HepG2 (cell line): ENCODE measurements at regions not wholly inside any gene's neighbourhood (a gene's known extent, or its start where the extent isn't known, plus 50 kb on each side); places are given as distances from the start of the nearest gene placed in this dataset.

ENCODE experiments used
- ATAC-seq: fragments of 200-7000 bp; cut with Tn5 transposase; 3 replicates; pipeline ENCODE4 v1.9.1; 2020; ENCODE audit warnings: mild to moderate bottlenecking, moderate library complexity
- BruUV-seq: library from RNA; stranded (reverse); fragments of 400-500 nt; replicated peaks from 2 replicates; lab custom pipeline; 2021; lab: Mats Ljungman, UMichigan
- CTCF ChIA-PET: fragments of 300-600 bp; formaldehyde crosslinking; extraction: SDS; loops from one replicate; lab custom pipeline; 2021; ENCODE audit warnings: low total read pairs, inconsistent platforms, low intra/inter-chr PET ratio; lab: Yijun Ruan, JAX
- POLR2A ChIA-PET: fragments of 350-600 bp; sonication (Branson Sonifier 250); formaldehyde crosslinking; loops from one replicate; lab custom pipeline; 2020; ENCODE audit warnings: antibody characterized with exemption, inconsistent platforms; lab: Yijun Ruan, JAX
- DNase-seq: peaks from one replicate; pipeline ENCODE4 v3.0.0-alpha.2; 2015; ENCODE audit warnings: low spot score
- FAIRE-seq: peaks from 3 replicates; lab custom pipeline; 2011; peaks lifted over from hg19 to GRCh38; lab: Jason Lieb, UNC
- H2AFZ ChIP-seq: one replicate; pipeline ENCODE4 v1.6.1; 2011; ENCODE audit warnings: low read length, inconsistent platforms
- H3K27ac ChIP-seq: fragments of 300-600 bp; 3 replicates; pipeline ENCODE4 v1.8.0; 2011; ENCODE audit warnings: mixed run types, mild to moderate bottlenecking, mixed read lengths, low read length, inconsistent platforms; ENCODE audit not compliant: insufficient read depth; ENCODE audit errors: extremely low read length
- H3K27me3 ChIP-seq, 2 experiments: fragments of 200-600 bp in 1 of 2; 2 replicates in 1 of 2; 3 replicates in 1 of 2; pipeline versions ENCODE4 v1.6.0 to v1.8.0; 2011; ENCODE audit warnings: low read length in 2 of 2, mild to moderate bottlenecking in 2 of 2, moderate library complexity in 2 of 2, inconsistent platforms in 1 of 2; ENCODE audit not compliant: insufficient read depth in 2 of 2, control insufficient read depth in 1 of 2
- H3K36me3 ChIP-seq, 2 experiments: fragments of 200-600 bp in 1 of 2; replicated peaks in 1 of 2; 2 replicates in 1 of 2; 3 replicates in 1 of 2; pipeline versions ENCODE4 v1.5.1 to v1.8.0; 2011; ENCODE audit warnings: low read length in 2 of 2, inconsistent platforms in 1 of 2; ENCODE audit not compliant: insufficient read depth in 2 of 2, control insufficient read depth in 1 of 2
- H3K4me1 ChIP-seq: 2 replicates; pipeline ENCODE4 v1.5.1; 2012; ENCODE audit warnings: low read length, inconsistent platforms; ENCODE audit not compliant: insufficient read depth
- H3K4me2 ChIP-seq: 2 replicates; pipeline ENCODE4 v1.6.0; 2011; ENCODE audit warnings: low read depth, low read length, inconsistent platforms
- H3K4me3 ChIP-seq, 3 experiments: fragments of 200-600 bp in 1 of 3; sonication (generic), shearing (Covaris generic) in 1 of 3; replicated peaks in 1 of 3; 2 replicates each; pipeline ENCODE4 v1.5.1; 2011 to 2016; ENCODE audit warnings: low read length in 3 of 3, inconsistent platforms in 2 of 3, low read depth in 2 of 3, mild to moderate bottlenecking in 2 of 3, control low read depth in 1 of 3, mixed read lengths in 1 of 3; ENCODE audit not compliant: insufficient read depth in 1 of 3
- H3K79me2 ChIP-seq: one replicate; pipeline ENCODE4 v1.6.1; 2011; ENCODE audit warnings: low read length, inconsistent platforms; ENCODE audit not compliant: insufficient read depth
- H3K9ac ChIP-seq: 2 replicates; pipeline ENCODE4 v1.6.0; 2011; ENCODE audit warnings: mild to moderate bottlenecking, low read depth, low read length, inconsistent platforms; ENCODE audit not compliant: insufficient read depth
- H3K9me3 ChIP-seq: 2 replicates; pipeline ENCODE4 v1.5.1; 2012; ENCODE audit warnings: mild to moderate bottlenecking, low read length
- H4K20me1 ChIP-seq: 2 replicates; pipeline ENCODE4 v1.6.0; 2011; ENCODE audit warnings: inconsistent platforms, mild to moderate bottlenecking, low read length, moderate library complexity; ENCODE audit not compliant: insufficient read depth
- HNRNPK ChIP-seq: fragments of 200-400 bp; formaldehyde crosslinking; IDR thresholded peaks from 2 replicates; pipeline ENCODE4 v1.6.1; 2018; ENCODE audit warnings: low read length, low read depth, moderate library complexity, mild to moderate bottlenecking; ENCODE audit not compliant: poor library complexity, severe bottlenecking
- KDM1A ChIP-seq: IDR thresholded peaks from 2 replicates; pipeline ENCODE4 v1.6.1; 2016; ENCODE audit warnings: missing compliant biosample characterization
- MXD3 ChIP-seq: IDR thresholded peaks from 2 replicates; pipeline ENCODE4 v1.6.1; 2016; ENCODE audit warnings: mild to moderate bottlenecking, missing biosample characterization, missing genetic modification reagents
- ONECUT2 ChIP-seq: sonication (generic); formaldehyde crosslinking; IDR thresholded peaks from 2 replicates; pipeline ENCODE4 v1.4.0; 2020; ENCODE audit warnings: missing genetic modification reagents
- SNAPC5 ChIP-seq: sonication (generic); formaldehyde crosslinking; IDR thresholded peaks from 2 replicates; pipeline ENCODE4 v1.8.1; 2023; ENCODE audit warnings: mild to moderate bottlenecking, missing genetic modification reagents, borderline replicate concordance
- THRA ChIP-seq: sonication (generic); formaldehyde crosslinking; IDR thresholded peaks from 2 replicates; pipeline ENCODE4 v1.4.0; 2020; ENCODE audit warnings: missing genetic modification reagents, borderline replicate concordance
- ZEB1 ChIP-seq: IDR thresholded peaks from 2 replicates; pipeline ENCODE4 v1.6.1; 2012; ENCODE audit warnings: mild to moderate bottlenecking, low read depth, inconsistent platforms; ENCODE audit not compliant: insufficient replicate concordance
- ZMAT5 ChIP-seq: sonication (generic); formaldehyde crosslinking; IDR thresholded peaks from 2 replicates; pipeline ENCODE4 v1.5.0; 2020; ENCODE audit warnings: mild to moderate bottlenecking, low read depth, missing genetic modification reagents, borderline replicate concordance
- ZNF432 ChIP-seq: sonication (generic); formaldehyde crosslinking; IDR thresholded peaks from 2 replicates; pipeline ENCODE4 v1.5.0; 2020; ENCODE audit warnings: missing genetic modification reagents, mild to moderate bottlenecking, borderline replicate concordance
- ZNF530 ChIP-seq: sonication (generic); formaldehyde crosslinking; IDR thresholded peaks from 2 replicates; pipeline ENCODE4 v1.5.0; 2020; ENCODE audit warnings: low read depth, mild to moderate bottlenecking, missing genetic modification reagents
- ZNF572 ChIP-seq: sonication (generic); formaldehyde crosslinking; IDR thresholded peaks from 2 replicates; pipeline ENCODE4 v1.5.1; 2020; ENCODE audit warnings: mild to moderate bottlenecking, missing genetic modification reagents
- ZNF615 ChIP-seq: sonication (generic); formaldehyde crosslinking; IDR thresholded peaks from 2 replicates; pipeline ENCODE4 v1.5.0; 2020; ENCODE audit warnings: mild to moderate bottlenecking, missing genetic modification reagents, borderline replicate concordance
- ZNF672 ChIP-seq: sonication (generic); formaldehyde crosslinking; IDR thresholded peaks from 2 replicates; pipeline ENCODE4 v1.8.1; 2022; ENCODE audit warnings: missing genetic modification reagents
- ZSCAN9 ChIP-seq: IDR thresholded peaks from 2 replicates; pipeline ENCODE4 v1.6.1; 2016; ENCODE audit warnings: borderline replicate concordance
- WGBS: methylation state at CpG from one replicate; pipeline ENCODE4 v1.1.6; 2017; ENCODE audit warnings: low lambda C conversion rate; 5-methylcytosine and 5-hydroxymethylcytosine counted together
- in situ Hi-C: cut with HindIII; loops from 2 replicates; pipeline ENCODE4 v1.10.0; 2017; ENCODE audit warnings: low pct_unique_long_range_greater_than_20kb; ENCODE audit not compliant: extremely low pct_ligation_motif_present
- intact Hi-C: fragments of 100-400 bp; cut with micrococcal nuclease; formaldehyde crosslinking; loops from one replicate; pipeline ENCODE4 v1.10.0; 2022; ENCODE audit not compliant: unreplicated experiment

GRCh38 chr10:121683816-121684215, 85.6 kb upstream of the FGFR2 start:
- no peak overlapping the region for H3K4me3 ChIP-seq
- H3K79me2 ChIP-seq, result no peaks in the 10 kb centered on the region
- TF ChIP-seq ZNF615 (CRISPR knock-in tag) (no peak), ZMAT5 (no peak), ZNF572 (no peak), SNAPC5 (CRISPR knock-in tag) (no peak), ZEB1 (no peak), THRA (CRISPR knock-in tag) (no peak), MXD3 (CRISPR knock-in tag) (no peak), ZNF672 (no peak), KDM1A (CRISPR knock-in tag) (no peak), HNRNPK (no peak), ONECUT2 (CRISPR knock-in tag) (no peak), ZSCAN9 (CRISPR knock-in tag) (no peak), ZNF530 (no peak), ZNF432 (CRISPR knock-in tag) (no peak)
- no peak overlapping the region for H2AFZ ChIP-seq
- DNase-seq (no peak), FAIRE-seq (no peak), ATAC-seq (no peak)
- WGBS, result 28% methylated on average over 6 of the region's 7 CpGs
- peaks cover 10% of the 10 kb centered on the region for H3K4me1 ChIP-seq
- POLR2A ChIA-PET, result no interaction called here
- H3K36me3 ChIP-seq, result no peaks in the 10 kb centered on the region
- H3K27ac ChIP-seq, result no peak overlapping the region
- no peak overlapping the region for H3K9ac ChIP-seq
- H3K4me2 ChIP-seq, result no peak overlapping the region
- peaks cover 1 to 10% of the 10 kb centered on the region in 2 experiments; a peak in 2 of 5 replicates for H3K27me3 ChIP-seq
- H4K20me1 ChIP-seq, result no peaks in the 10 kb centered on the region
- intact Hi-C loops, result no loop called here
- in situ Hi-C loops, result no loop called here
- CTCF ChIA-PET, result no interaction called here
- H3K9me3 ChIP-seq, result no peaks in the 10 kb centered on the region
- BruUV-seq, result no TSS peak
